ENCODE measurements at regions not wholly inside any gene's neighbourhood (a gene's known extent, or its start where the extent isn't known, plus 50 kb on each side); places are given as distances from the start of the nearest gene placed in this dataset.
A peak's percentile ranks its signal among the peaks of the same experiment; 100 is the strongest.
"Not testable (repeated sequence)": the region's sequence is repeated elsewhere in the genome, so short reads cannot be mapped to it uniquely, and the experiment has no call there.

- not testable (repeated sequence) for H3K27ac Mint-ChIP-seq, DNase-seq, ATAC-seq, H3K27me3 Mint-ChIP-seq, H3K4me1 Mint-ChIP-seq, H3K9me3 Mint-ChIP-seq, H3K4me3 Mint-ChIP-seq
Measured at GRCh38 chr12:93238512-93239262, 139.0 kb upstream of the NUDT4 start.

GRCh38 chr12:93239789-93240188 is 137.9 kb upstream of the NUDT4 start:
- not testable (repeated sequence) for ATAC-seq, H3K4me3 Mint-ChIP-seq
- H3K4me1 Mint-ChIP-seq = peaks cover 21% of the 10 kb centered on the region

GRCh38 chr12:93242154-93242972 is 135.4 kb upstream of the NUDT4 start:
- Mint-ChIP-seq H3K27ac (no peak overlapping the region), H3K4me3 (no peak overlapping the region), H3K4me1 (peaks cover 46% of the 10 kb centered on the region), H3K27me3 (no peaks in the 10 kb centered on the region), H3K9me3 (peaks cover 9% of the 10 kb centered on the region in 2 donors)
- no peak for ATAC-seq
- DNase-seq = no peak

More at GRCh38 chr12:93239789-93240188, 137.9 kb upstream of the NUDT4 start:
- DNase-seq, H3K27ac Mint-ChIP-seq, H3K27me3 Mint-ChIP-seq, H3K9me3 Mint-ChIP-seq: not testable (repeated sequence)

GRCh38 chr12:93243382-93243688 is 134.4 kb upstream of the NUDT4 start:
- no peak for ATAC-seq
- H3K4me3 Mint-ChIP-seq = no peak overlapping the region
- no peak for DNase-seq
- no peaks in the 10 kb centered on the region for H3K27me3 Mint-ChIP-seq
- H3K27ac Mint-ChIP-seq = no peak overlapping the region
- H3K4me1 Mint-ChIP-seq = peaks cover 56% of the 10 kb centered on the region
- H3K9me3 Mint-ChIP-seq = peaks cover 9% of the 10 kb centered on the region in 2 donors

GRCh38 chr12:93243689-93244513 is 133.8 kb upstream of the NUDT4 start:
- Mint-ChIP-seq H3K4me3 (peak overlapping the region; percentile 78 to 79), H3K27ac (peak overlapping the region; percentile 87 to 92), H3K27me3 (no peaks in the 10 kb centered on the region), H3K4me1 (peaks cover 62% of the 10 kb centered on the region), H3K9me3 (peaks cover 9% of the 10 kb centered on the region in 2 donors)
- ATAC-seq (peak; percentile 66), DNase-seq (peak; percentile 20 to 38)

GRCh38 chr12:93244514-93245077 is 133.1 kb upstream of the NUDT4 start:
- Mint-ChIP-seq H3K4me1 (peaks cover 69% of the 10 kb centered on the region), H3K9me3 (peaks cover 7 to 8% of the 10 kb centered on the region in 2 donors), H3K27me3 (no peaks in the 10 kb centered on the region), H3K27ac (peak overlapping the region; percentile 87 to 92), H3K4me3 (peak overlapping the region; percentile 78 to 79)
- ATAC-seq (peak; percentile 73), DNase-seq (peak in 1 of 2 donors; percentile 36)

- peak overlapping the region; percentile 24 for H3K27ac Mint-ChIP-seq
- peak overlapping the region; percentile 78 to 79 for H3K4me3 Mint-ChIP-seq
- no peaks in the 10 kb centered on the region for H3K9me3 Mint-ChIP-seq
- peaks cover 74% of the 10 kb centered on the region for H3K4me1 Mint-ChIP-seq
- DNase-seq = peak; percentile 52 to 67
- peak; percentile 88 for ATAC-seq
- H3K27me3 Mint-ChIP-seq = no peaks in the 10 kb centered on the region
Measured at GRCh38 chr12:93245543-93245942, 132.2 kb upstream of the NUDT4 start.

- ATAC-seq = no peak
- no peaks in the 10 kb centered on the region for H3K9me3 Mint-ChIP-seq
Measured at GRCh38 chr12:93247313-93247991, 130.3 kb upstream of the NUDT4 start.

GRCh38 chr12:93252221-93252620 is 125.5 kb upstream of the NUDT4 start:
- peaks cover 19 to 28% of the 10 kb centered on the region in 2 donors for H3K9me3 Mint-ChIP-seq
- no peak overlapping the region for H3K4me3 Mint-ChIP-seq
- H3K27me3 Mint-ChIP-seq = no peaks in the 10 kb centered on the region
- no peak overlapping the region for H3K27ac Mint-ChIP-seq
- peaks cover 29% of the 10 kb centered on the region for H3K4me1 Mint-ChIP-seq
- ATAC-seq = no peak
- DNase-seq = no peak

More at GRCh38 chr12:93247313-93247991, 130.3 kb upstream of the NUDT4 start:
- Mint-ChIP-seq H3K27ac (no peak overlapping the region), H3K4me1 (peaks cover 74% of the 10 kb centered on the region), H3K27me3 (no peaks in the 10 kb centered on the region), H3K4me3 (no peak overlapping the region)
- DNase-seq = no peak

- Mint-ChIP-seq H3K4me1 (peaks cover 2% of the 10 kb centered on the region), H3K9me3 (peaks cover 19 to 28% of the 10 kb centered on the region in 2 donors), H3K27ac (no peak overlapping the region), H3K4me3 (no peak overlapping the region), H3K27me3 (no peaks in the 10 kb centered on the region)
- DNase-seq (no peak), ATAC-seq (no peak)
Measured at GRCh38 chr12:93254911-93255310, 122.8 kb upstream of the NUDT4 start.

GRCh38 chr12:93256256-93256969 is 121.3 kb upstream of the NUDT4 start:
- ATAC-seq (no peak), DNase-seq (no peak)
- Mint-ChIP-seq H3K4me3 (no peak overlapping the region), H3K9me3 (peaks cover 19 to 28% of the 10 kb centered on the region in 2 donors), H3K4me1 (no peaks in the 10 kb centered on the region), H3K27me3 (no peaks in the 10 kb centered on the region), H3K27ac (no peak overlapping the region)

- Mint-ChIP-seq H3K9me3 (no peaks in the 10 kb centered on the region), H3K4me1 (no peaks in the 10 kb centered on the region), H3K27me3 (no peaks in the 10 kb centered on the region), H3K4me3 (no peak overlapping the region), H3K27ac (no peak overlapping the region)
- ATAC-seq = no peak
- DNase-seq = no peak
Measured at GRCh38 chr12:93261505-93262094, 116.1 kb upstream of the NUDT4 start.

GRCh38 chr12:93272997-93273396 is 104.7 kb upstream of the NUDT4 start:
- ATAC-seq = no peak
- peaks cover 17% of the 10 kb centered on the region for H3K4me1 Mint-ChIP-seq
- no peak overlapping the region for H3K27ac Mint-ChIP-seq
- peaks cover 0 to 6% of the 10 kb centered on the region in 2 donors for H3K9me3 Mint-ChIP-seq
- no peaks in the 10 kb centered on the region for H3K27me3 Mint-ChIP-seq
- no peak overlapping the region for H3K4me3 Mint-ChIP-seq
- no peak for DNase-seq

Measured in stimulated activated naive CD8-positive, alpha-beta T cell treated with anti-CD3 and anti-CD28 coated beads, Interleukin-15, amount 100 ng/mL, for 72 hours (primary cell).